OCI-LY7 (cell line): ENCODE measurements at regions not wholly inside any gene's neighbourhood (a gene's known extent, or its start where the extent isn't known, plus 50 kb on each side); places are given as distances from the start of the nearest gene placed in this dataset.
A peak's percentile ranks its signal among the peaks of the same experiment; 100 is the strongest.

ENCODE experiments used
- BruUV-seq: library from RNA; stranded (reverse); fragments of 400-500 nt; replicated peaks from 2 replicates; lab custom pipeline; 2021; lab: Mats Ljungman, UMichigan
- CTCF ChIA-PET: fragments of 300-600 bp; sonication (Branson Sonifier 250); formaldehyde crosslinking; loops from one replicate; lab custom pipeline; 2022; ENCODE audit warnings: antibody characterized with exemption; ENCODE audit not compliant: unreplicated experiment; lab: Charles Lee
- POLR2A ChIA-PET: fragments of 300-600 bp; sonication (Branson Sonifier 250); formaldehyde crosslinking; loops from one replicate; lab custom pipeline; 2022; ENCODE audit warnings: antibody characterized with exemption; lab: Charles Lee
- DNase-seq: peaks from one replicate; pipeline ENCODE4 v3.0.0-alpha.2; 2015; ENCODE audit warnings: low spot score
- H2AFZ ChIP-seq: fragments of 200-600 bp; sonication (generic), shearing (Covaris generic); 2 replicates; pipeline ENCODE4 v1.6.1; 2014; ENCODE audit warnings: mild to moderate bottlenecking, antibody characterized with exemption, low read length, moderate library complexity
- H3K27ac ChIP-seq: fragments of 200-600 bp; sonication (generic); 2 replicates; pipeline ENCODE4 v1.5.1; 2014; ENCODE audit warnings: mixed run types, low read depth, mild to moderate bottlenecking, moderate library complexity, low read length, inconsistent platforms; ENCODE audit not compliant: poor library complexity, severe bottlenecking
- H3K36me3 ChIP-seq: fragments of 200-600 bp; sonication (generic); 2 replicates; pipeline ENCODE4 v1.6.1; 2014; ENCODE audit warnings: mild to moderate bottlenecking, antibody characterized with exemption, low read length, moderate library complexity, mixed read lengths; ENCODE audit not compliant: insufficient read depth
- H3K4me1 ChIP-seq: fragments of 200-600 bp; sonication (generic); 2 replicates; pipeline ENCODE4 v1.5.1; 2014; ENCODE audit warnings: mild to moderate bottlenecking, low read length; ENCODE audit not compliant: insufficient read depth, poor library complexity, severe bottlenecking
- H3K4me2 ChIP-seq: fragments of 200-600 bp; sonication (generic); 2 replicates; pipeline ENCODE4 v1.6.1; 2014; ENCODE audit warnings: mild to moderate bottlenecking, low read length
- H3K4me3 ChIP-seq: fragments of 200-600 bp; sonication (generic); 2 replicates; pipeline ENCODE4 v1.5.1; 2014; ENCODE audit warnings: mild to moderate bottlenecking, low read depth, low read length; ENCODE audit not compliant: poor library complexity, severe bottlenecking
- H3K79me2 ChIP-seq: fragments of 200-600 bp; sonication (generic); 2 replicates; pipeline ENCODE4 v1.6.1; 2016; ENCODE audit warnings: low read depth, mild to moderate bottlenecking, low read length, moderate library complexity, mixed read lengths; ENCODE audit not compliant: insufficient read depth
- H3K9me2 ChIP-seq: fragments of 200-600 bp; sonication (generic); 2 replicates; pipeline ENCODE4 v1.6.1; 2016; ENCODE audit warnings: mild to moderate bottlenecking, low read length, mixed read lengths; ENCODE audit not compliant: insufficient read depth
- H3K9me3 ChIP-seq: fragments of 200-600 bp; sonication (generic); 2 replicates; pipeline ENCODE4 v1.6.1; 2014; ENCODE audit warnings: mild to moderate bottlenecking, mixed run types, low read length, mixed read lengths
- H4K20me1 ChIP-seq: fragments of 200-600 bp; sonication (generic); 2 replicates; pipeline ENCODE4 v1.6.1; 2014; ENCODE audit warnings: mild to moderate bottlenecking, antibody characterized with exemption, low read length, moderate library complexity, mixed read lengths; ENCODE audit not compliant: insufficient read depth
- CTCF ChIP-seq: fragments of 200-600 bp; sonication (generic); conservative IDR thresholded peaks from 2 replicates; pipeline ENCODE4 v1.5.1; 2014; ENCODE audit warnings: mild to moderate bottlenecking, antibody characterized with exemption, low read length, moderate library complexity, mixed read lengths
- EZH2phosphoT487 ChIP-seq: fragments of 200-600 bp; sonication (generic); IDR thresholded peaks from 2 replicates; pipeline ENCODE4 v1.6.1; 2018; ENCODE audit warnings: low read depth, borderline replicate concordance, mild to moderate bottlenecking, mixed run types, antibody characterized with exemption, low read length, moderate library complexity, mixed read lengths
- intact Hi-C: fragments of 100-400 bp; cut with micrococcal nuclease; formaldehyde crosslinking; loops from one replicate; pipeline ENCODE4 v1.10.0; 2022; ENCODE audit not compliant: unreplicated experiment

DNA sequence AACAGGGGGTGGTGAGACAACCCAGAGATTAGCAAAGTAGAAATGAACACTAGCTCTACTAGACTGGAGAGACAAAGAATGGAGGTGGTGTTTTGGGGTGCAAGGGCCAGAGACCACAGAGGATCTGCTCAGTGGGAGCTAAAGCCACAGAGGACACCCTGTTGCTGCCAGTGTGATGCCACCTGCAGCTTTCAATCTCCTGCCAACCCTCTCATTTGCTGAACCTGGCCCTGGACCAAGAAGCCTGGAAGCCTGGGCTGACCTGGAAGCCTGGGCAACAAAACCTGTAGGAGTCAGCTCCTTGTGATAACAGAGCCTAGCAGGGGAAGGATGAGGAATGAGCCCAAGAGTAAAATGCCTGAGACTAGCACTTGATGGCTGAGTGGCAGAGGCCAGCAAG lies 81.1 kb upstream of the ADO start:
- Histone ChIP-seq H3K4me1 (no peaks in the 10 kb centered on the region), H3K9me2 (no peaks in the 10 kb centered on the region), H3K36me3 (no peaks in the 10 kb centered on the region), H2AFZ (no peak overlapping the region), H3K27ac (no peak overlapping the region), H4K20me1 (no peaks in the 10 kb centered on the region), H3K79me2 (no peaks in the 10 kb centered on the region), H3K4me3 (no peak overlapping the region), H3K9me3 (no peaks in the 10 kb centered on the region), H3K4me2 (no peak overlapping the region)
- intact Hi-C loops: no loop called here
- ChIA-PET CTCF (no interaction called here), POLR2A (interaction anchor here (0.5 kb wide), 1 partner anchor 95 kb away, joined by 4 read pairs; no protein-coding TSS in a partner anchor)
- BruUV-seq: no TSS peak
- TF ChIP-seq EZH2phosphoT487: no peak
- TF ChIP-seq CTCF: no peak
- no peak for DNase-seq

DNA sequence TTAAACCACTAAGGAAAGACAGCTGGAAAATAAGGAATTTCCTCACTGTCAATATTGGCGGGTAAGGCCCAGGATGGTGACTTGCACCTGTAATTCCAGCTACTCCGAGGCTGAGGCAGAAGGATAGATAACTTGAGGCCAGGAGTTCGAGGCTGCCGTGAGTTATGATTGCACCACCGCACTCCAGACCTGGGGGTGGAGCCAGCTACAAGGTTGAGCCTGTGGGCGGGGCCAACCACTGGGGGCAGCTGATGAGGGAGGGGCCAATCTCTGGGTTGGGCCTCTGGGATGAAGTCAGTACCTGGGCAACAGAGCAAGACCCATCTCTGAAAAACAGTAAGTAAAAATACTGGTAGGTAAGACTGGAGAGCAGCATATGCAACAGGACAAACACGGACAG lies 80.1 kb upstream of the ADO start:
- BruUV-seq: no TSS peak
- Histone ChIP-seq H3K9me3 (no peaks in the 10 kb centered on the region), H3K4me2 (no peak overlapping the region), H3K4me1 (no peaks in the 10 kb centered on the region), H3K27ac (no peak overlapping the region), H3K9me2 (no peaks in the 10 kb centered on the region), H2AFZ (no peak overlapping the region), H3K79me2 (no peaks in the 10 kb centered on the region), H3K36me3 (no peaks in the 10 kb centered on the region), H4K20me1 (no peaks in the 10 kb centered on the region), H3K4me3 (no peak overlapping the region)
- intact Hi-C loops: no loop called here
- TF ChIP-seq CTCF (no peak), EZH2phosphoT487 (no peak)
- ChIA-PET CTCF (no interaction called here), POLR2A (interaction anchor here (1.1 kb wide), 1 partner anchor 30 kb away, joined by 3 read pairs; no protein-coding TSS in a partner anchor)
- DNase-seq: peak; percentile 15

DNA sequence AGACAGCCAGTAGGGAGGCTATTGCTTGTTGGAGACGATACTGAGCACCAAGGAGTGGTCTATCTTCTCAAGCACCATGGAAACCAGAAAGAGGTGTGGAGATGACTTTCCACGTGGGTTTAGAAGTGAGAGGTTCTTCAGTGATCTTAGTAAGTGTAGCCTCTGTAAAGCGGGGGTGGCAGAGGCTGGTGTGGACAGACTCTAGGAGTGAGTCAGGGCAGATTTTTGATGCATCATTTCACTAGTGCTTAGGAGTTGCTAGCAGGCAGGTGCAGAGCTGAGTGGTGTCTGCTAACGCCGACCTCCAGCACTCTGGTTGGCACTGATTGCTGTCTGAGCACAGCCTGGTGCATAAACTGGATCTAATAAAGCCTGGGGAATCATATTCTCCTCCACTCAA lies 78.4 kb upstream of the ADO start:
- no peak overlapping the region for H2AFZ ChIP-seq
- ChIA-PET POLR2A (interaction anchor here (0.6 to 0.9 kb wide), 2 partner anchors 9 to 133 kb away, joined by 3 to 4 read pairs; no protein-coding TSS in a partner anchor), CTCF (no interaction called here)
- H3K9me3 ChIP-seq: no peaks in the 10 kb centered on the region
- no peak for TF ChIP-seq EZH2phosphoT487
- TF ChIP-seq CTCF: no peak
- H3K4me2 ChIP-seq: no peak overlapping the region
- intact Hi-C loops: no loop called here
- no peaks in the 10 kb centered on the region for H3K79me2 ChIP-seq
- H3K27ac ChIP-seq: no peak overlapping the region
- no peak for DNase-seq
- no peak overlapping the region for H3K4me3 ChIP-seq
- no peaks in the 10 kb centered on the region for H3K4me1 ChIP-seq
- no TSS peak for BruUV-seq
- no peaks in the 10 kb centered on the region for H3K36me3 ChIP-seq
- H4K20me1 ChIP-seq: no peaks in the 10 kb centered on the region
- H3K9me2 ChIP-seq: no peaks in the 10 kb centered on the region
